C4-2B (cell line): ENCODE measurements at regions not wholly inside any gene's neighbourhood (a gene's known extent, or its start where the extent isn't known, plus 50 kb on each side); places are given as distances from the start of the nearest gene placed in this dataset.

ENCODE experiments used
- CTCF ChIP-seq: fragments of 450-650 bp; conservative IDR thresholded peaks from 2 replicates; pipeline ENCODE4 v1.5.1; 2017; ENCODE audit warnings: mild to moderate bottlenecking
- ZFX ChIP-seq: fragments of 450-650 bp; IDR thresholded peaks from 2 replicates; pipeline ENCODE4 v1.6.1; 2017

GRCh38 chr9:115212832-115213231 lies 94.9 kb upstream of the TNC start:
- TF ChIP-seq CTCF (no peak), ZFX (no peak)
